HS-27A (cell line): ENCODE measurements at regions not wholly inside any gene's neighbourhood (a gene's known extent, or its start where the extent isn't known, plus 50 kb on each side); places are given as distances from the start of the nearest gene placed in this dataset.
"Not testable (repeated sequence)": the region's sequence is repeated elsewhere in the genome, so short reads cannot be mapped to it uniquely, and the experiment has no call there.

Experiments used
- DNase-seq: peaks from one replicate; pipeline ENCODE4 v3.0.0-alpha.2; 2012; ENCODE audit warnings: low read depth, missing footprints

GRCh38 chr20:7171911-7172310 is 404.4 kb downstream of the BMP2 start:
- peak; percentile 20 for DNase-seq

GRCh38 chr20:7174554-7174953 is 407.1 kb downstream of the BMP2 start:
- no peak for DNase-seq

DNA sequence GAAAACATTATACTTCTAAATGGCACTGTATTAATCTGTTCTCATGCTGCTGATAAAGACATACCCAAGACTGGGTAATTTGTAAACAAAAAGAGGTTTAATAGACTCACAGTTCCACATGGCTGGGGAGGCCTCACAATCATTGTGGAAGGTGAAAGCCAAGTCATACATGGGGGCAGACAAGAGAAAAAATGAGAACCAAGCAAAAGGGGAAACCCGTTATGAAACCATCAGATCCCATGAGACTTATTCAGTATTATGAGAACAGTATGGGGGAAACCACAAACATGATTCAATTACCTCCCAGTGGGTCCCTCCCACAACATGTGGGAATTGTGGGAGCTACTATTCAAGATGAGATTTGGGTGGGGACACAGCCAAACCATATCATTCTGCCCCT is 408.3 kb downstream of the BMP2 start:
- DNase-seq, result not testable (repeated sequence)

DNA sequence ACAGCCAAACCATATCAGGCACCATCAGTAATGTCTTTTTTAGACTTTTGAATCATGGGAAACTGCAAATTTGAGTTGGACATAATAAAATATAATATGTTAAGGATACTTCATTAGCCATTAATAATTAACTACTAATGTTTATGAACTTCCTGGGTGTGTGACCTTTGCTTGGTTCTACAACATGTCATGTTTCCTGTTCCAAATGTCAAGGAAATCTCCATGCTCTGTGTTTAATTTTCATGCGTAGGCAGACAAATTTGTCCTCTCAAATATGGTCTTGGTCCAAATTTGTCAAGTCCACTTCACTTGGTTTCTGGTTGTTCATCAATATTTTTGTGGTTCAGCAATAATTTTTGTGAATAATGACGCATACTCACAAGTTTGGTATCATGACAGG is 410.5 kb downstream of the BMP2 start:
- no peak for DNase-seq

GRCh38 chr20:7180256-7181045 is 413.0 kb downstream of the BMP2 start:
- no peak for DNase-seq

- no peak for DNase-seq
Measured at GRCh38 chr20:7189231-7189630, 421.7 kb downstream of the BMP2 start.

- no peak for DNase-seq
Measured at GRCh38 chr20:7193681-7194080, 426.2 kb downstream of the BMP2 start.

DNA sequence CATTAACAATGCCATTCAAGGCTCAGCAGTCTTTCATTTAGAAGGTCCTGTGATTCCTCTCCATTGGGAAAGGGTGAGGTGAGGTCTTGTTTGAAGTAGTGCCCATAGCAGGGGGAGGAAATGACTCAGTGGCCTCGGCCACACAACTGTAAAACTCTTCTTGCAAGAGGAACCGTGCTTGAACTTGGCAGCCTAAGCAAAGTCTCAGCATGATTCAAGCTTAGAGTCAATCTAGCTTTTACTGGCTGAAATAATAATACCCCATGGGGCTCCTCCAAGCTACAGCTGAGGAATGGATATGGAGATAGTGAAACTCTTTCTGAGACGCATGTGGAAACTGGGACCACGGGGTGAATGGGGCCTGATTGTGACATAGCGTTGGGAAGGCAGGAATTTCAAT is 428.2 kb downstream of the BMP2 start:
- DNase-seq, result no peak

DNA sequence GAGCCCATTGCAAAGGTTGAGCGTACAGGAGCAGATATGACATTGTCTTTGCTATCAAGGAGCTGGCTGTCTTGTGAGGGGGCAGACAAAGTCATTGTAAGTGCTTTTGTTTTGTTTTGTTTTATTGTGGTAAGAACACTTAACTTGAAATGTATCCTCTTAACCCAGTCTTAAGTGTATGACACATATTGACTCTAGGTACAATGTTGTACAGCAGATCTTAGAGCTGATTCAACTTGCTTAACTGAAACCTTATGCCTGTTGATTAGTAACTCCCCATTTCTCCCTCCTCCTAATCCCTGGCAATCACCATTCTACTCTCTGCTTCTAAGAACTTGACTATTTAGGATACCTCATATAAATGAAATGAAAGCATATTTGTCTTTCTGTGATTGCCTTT is 429.0 kb downstream of the BMP2 start:
- no peak for DNase-seq

GRCh38 chr20:7199861-7200260 is 432.4 kb downstream of the BMP2 start:
- no peak for DNase-seq

- DNase-seq, result no peak
Measured at GRCh38 chr20:7207186-7207798, 439.8 kb downstream of the BMP2 start.

GRCh38 chr20:7210910-7211309 is 443.4 kb downstream of the BMP2 start:
- DNase-seq, result no peak

GRCh38 chr20:7214081-7214740 is 446.7 kb downstream of the BMP2 start:
- no peak for DNase-seq

- DNase-seq, result no peak
Measured at GRCh38 chr20:7217606-7218005, 450.1 kb downstream of the BMP2 start.

- no peak for DNase-seq
Measured at GRCh38 chr20:7220755-7221154, 453.3 kb downstream of the BMP2 start.

- no peak for DNase-seq
Measured at GRCh38 chr20:7226156-7226555, 458.7 kb downstream of the BMP2 start.

DNA sequence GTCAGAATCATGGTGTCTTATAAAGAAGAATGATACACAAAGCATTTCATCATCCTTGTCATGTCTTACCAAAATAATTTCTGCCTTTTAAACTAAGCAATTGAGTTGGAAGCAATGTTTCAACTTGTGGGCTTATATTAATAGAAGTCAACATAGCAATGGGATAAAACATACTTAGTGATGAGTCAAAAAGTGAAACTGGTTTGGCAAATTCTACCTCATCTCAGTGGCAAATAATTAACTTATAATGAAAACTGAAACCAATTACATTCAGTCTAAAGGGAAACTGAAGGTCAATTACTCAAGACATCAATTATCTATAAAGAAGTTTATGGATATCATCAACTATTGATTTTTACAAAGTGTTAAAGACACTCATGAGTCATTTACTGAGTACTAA is 463.8 kb downstream of the BMP2 start:
- DNase-seq, result no peak

- no peak for DNase-seq
Measured at GRCh38 chr20:7232796-7233195, 465.3 kb downstream of the BMP2 start.

- no peak for DNase-seq
Measured at GRCh38 chr20:7237251-7237650, 469.8 kb downstream of the BMP2 start.

DNA sequence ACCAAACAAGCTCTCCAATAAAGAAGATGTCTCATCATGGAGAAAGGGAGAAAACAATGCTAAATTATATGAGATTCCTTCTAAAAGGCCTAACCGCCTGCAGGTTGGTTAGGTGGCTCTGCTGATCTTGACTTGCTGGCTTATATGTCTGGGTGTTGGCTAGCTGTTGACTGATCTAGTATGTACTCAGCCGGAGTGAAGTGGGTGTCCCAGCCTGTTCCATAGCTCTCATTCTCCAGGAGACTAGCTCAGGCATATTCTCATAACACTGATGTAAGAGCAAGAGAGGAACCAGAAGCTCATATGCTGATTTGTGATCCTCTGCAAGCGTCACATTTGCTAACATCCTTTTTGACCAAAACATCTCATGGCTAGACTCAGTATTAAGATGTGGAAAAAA is 473.0 kb downstream of the BMP2 start:
- DNase-seq, result no peak

DNA sequence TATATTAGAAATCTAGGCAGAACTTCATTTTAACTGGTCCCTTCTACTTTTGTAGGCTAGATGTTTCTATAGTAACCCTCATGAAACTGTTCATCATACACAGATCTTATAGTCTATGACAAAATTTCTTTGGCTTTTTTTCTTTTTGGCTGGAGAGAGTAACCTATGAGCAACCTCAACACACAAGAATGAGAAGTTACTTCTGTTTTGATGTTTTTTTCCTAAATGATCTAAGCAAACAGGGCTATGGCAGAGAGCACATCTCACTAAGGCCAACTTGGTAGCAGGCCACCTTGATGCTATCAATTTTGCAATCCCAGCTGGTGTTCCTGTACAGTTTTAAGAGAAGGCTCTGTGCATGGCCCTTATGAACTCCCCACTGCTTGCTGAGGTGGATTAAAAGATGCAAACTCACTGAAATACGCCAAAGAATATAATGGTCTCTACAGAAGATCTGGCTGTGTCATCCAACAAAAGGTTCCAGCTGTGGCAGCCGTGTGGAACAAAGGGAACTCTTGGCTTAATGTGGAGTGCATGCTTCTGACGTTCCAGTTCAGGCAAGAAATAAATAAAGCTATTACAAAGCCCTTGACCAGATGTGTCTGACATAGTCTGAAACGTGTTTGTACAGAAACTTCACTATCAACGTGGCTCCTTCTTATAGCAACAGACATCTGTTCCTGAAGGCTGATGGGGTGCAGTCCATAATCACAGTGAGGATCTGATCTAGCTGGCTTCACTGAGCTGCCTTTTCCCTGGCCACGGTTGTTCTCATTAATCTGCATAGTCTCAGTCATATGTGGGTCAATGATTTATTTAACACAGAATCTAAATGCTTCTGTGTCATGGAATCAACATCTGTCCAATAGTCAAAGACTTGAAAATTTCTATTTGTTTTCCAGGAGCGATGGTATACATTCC is 481.1 kb downstream of the BMP2 start:
- DNase-seq, result no peak

DNA sequence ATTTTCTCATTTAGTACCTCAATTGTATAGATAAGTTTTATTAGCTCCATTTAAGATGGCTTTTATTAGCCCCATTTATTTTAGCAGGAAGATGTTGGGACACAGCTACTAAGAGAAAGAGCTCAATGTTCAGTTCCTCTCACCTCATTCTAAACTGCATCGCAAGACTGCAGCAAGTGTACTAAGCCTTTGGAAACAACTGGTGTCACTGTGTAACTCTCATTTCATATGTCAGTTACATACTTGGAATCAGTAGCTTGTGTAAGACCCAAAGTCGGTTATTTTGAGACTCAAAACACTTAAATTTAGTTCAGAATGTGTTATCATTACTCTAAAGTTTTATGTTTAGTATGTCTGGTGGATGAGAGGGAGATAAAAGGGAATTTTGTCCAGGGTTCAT is 482.9 kb downstream of the BMP2 start:
- DNase-seq, result no peak
